GM21619 (cell line): ENCODE measurements at regions not wholly inside any gene's neighbourhood (a gene's known extent, or its start where the extent isn't known, plus 50 kb on each side); places are given as distances from the start of the nearest gene placed in this dataset.

ENCODE experiments used
- ATAC-seq: cut with Tn5 transposase; IDR thresholded peaks from one replicate; pipeline ENCODE4 v1.9.1; 2021; ENCODE audit not compliant: unreplicated experiment

GRCh38 chr3:187971629-187972028 lies 182.3 kb upstream of the LPP start:
- no peak for ATAC-seq

GRCh38 chr3:187972454-187972853 lies 181.5 kb upstream of the LPP start:
- ATAC-seq = no peak

DNA sequence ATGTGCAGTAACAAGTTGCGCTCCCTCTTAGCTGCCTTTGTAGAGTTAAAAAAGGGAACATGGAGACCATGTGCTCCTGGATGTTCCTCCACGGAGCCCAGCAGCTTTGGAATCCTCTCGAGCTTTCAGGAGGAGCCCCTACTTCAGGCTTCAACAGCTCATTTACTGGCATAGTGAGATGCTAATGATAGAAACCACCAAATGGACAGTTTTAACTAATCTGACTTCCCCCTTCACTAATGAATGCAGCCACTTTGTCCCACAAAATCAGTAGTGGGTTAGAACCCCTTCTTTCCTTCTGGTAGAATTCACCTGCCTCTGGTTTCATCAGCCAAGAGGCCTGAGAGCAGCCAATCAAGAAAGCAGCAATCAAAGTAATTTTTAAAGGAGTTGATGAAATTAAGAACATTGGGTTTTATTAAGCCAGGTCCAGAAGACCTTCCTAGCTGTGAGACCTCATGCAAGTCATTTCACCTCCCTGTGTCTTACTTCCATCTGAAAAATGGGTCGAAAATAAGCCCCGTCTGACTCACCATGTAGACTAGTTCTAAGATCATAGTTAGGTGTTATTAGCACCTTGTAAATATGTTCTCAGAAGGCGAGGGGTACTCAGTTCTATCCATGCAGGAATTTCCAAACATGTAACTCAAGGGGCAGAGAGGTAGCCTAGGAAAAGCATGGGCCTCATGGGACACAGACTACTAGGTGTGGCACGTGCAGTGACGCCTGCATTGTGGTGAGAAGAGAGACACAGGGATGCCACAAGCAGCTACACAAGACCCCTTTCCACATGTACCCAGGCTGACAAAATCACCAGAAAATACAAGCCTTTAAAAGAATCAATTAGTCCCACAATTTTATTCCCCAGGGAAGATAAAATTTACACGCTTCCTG lies 179.7 kb upstream of the LPP start:
- peak; percentile 51 for ATAC-seq

GRCh38 chr3:187974871-187975271 lies 179.1 kb upstream of the LPP start:
- ATAC-seq = no peak

DNA sequence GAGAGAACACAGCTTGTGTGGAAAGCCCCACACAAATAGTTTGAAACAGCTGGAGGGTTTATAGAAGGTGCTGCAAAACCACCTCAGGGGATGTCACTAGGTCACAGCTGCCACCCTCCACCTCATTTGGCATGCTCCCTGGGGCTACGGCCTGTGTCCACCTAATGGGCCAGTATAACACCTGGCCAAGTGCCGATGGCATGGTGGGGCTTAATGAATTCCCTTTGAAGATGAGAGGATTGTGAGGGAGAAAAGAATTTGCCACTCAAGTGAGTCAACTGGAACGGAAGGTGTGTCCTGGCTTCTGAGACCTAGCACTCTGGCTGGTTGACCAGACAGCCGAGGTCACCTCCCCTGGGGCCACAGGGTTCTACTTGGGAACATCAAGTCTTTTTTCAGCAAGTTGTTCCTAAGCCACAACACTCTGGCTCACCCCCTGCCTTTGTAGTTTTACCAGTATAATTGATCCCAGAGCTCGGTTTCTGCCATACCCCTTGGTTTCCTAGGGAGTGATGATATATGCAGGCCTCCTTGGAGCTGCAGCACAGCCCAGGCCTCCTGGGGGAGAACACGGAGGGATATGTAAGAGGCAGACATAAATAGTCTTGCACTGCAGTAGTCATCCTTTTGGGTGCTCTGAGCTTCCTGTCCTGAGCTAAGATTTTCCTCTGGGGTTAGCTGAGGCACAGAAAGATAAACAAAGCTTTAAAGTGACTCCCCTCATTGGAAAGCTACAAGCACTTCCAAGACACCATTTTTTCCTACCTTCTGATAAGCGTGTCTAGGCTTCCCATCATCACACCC lies 178.2 kb upstream of the LPP start:
- no peak for ATAC-seq

DNA sequence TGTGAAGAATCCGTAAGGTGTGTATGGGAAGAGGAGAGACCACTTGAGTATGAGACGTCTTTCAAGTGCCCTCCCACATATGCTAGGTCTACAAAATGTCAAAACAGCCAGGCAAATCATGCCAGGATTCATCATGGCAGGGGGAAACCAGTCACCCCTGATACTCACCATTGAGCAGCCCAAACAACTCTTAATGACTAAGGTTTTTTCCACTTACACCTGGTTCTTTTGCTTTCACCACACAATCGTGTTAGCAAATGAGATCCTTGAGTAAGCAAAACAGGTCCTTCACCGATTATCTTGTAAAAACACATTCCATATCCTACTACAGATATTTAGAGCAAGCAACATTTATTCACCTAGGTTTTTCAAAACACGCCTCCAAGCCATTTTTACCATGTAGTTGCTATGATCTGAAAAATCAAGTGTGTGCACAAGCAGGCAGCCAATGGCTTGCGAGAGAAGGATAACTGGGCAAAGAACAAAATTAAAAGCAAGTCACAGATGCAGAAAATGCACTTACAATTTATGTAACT lies 177.5 kb upstream of the LPP start:
- ATAC-seq = no peak

DNA sequence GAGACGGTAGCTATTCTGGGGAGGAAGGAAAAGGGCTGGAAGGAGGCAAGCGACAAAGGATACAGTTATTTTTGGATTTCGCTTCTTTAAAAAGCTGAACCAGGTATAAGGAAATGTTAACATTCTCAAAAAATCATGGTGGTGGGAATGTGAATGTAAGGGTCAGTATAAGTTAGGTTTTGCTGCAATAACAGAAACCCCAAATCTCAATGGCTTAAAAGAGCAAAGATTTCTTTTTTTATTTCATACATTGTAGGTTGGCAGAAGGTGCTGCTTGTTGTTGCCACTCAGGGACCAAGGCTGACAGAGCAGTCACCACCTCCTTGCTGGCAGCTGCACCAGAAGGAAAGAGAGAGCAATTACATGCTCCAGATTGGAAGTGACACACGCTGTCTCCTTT lies 176.3 kb upstream of the LPP start:
- ATAC-seq = no peak

DNA sequence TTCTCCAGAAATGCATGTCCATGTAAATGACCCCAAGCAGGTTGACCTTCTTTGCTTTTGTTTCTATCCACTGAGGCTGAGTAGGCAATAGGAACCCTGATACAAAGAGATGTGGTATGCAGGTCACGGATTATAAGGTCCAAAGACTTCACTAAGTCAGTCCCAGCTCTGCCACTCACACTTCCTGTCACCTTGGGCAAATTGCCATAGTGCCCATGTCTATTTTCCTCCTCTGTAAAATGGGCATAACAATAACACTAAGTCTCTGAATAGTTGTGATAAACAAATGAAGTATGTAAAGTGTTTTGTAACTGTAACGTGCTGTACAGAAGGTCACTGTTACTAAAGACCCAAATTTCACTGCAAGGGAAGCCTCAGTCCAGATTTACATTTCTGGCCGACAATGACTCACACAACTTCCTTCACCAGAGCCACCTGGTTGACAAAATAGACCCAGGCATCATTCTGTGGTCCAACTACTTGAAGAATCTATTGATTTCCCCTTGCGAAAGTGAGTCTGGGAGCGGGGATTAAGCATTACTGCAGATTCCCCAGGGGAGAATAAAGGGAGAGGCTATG lies 175.4 kb upstream of the LPP start:
- no peak for ATAC-seq

GRCh38 chr3:187979564-187979963 lies 174.4 kb upstream of the LPP start:
- ATAC-seq = no peak

- ATAC-seq = no peak
These were observed 173.1 kb upstream of the LPP start for GRCh38 chr3:187980861-187981260.

DNA sequence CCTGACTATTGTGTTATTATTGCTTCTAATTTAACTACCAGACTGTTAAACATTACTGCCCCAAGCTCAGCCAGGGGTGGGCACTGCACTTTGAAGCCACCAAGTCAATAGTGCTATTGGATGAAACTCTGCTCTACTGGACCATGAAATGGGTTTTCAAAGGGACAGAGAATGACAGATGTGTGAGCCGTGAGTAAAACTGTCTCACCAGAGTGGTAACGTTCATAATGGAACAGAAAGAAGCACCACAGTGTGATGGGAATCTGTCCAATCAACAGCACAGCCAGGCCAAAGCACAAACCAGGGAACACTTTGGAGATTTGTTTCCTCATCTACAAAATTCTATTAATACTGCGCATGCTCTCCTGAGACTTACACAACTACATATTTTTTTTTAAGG lies 171.8 kb upstream of the LPP start:
- ATAC-seq = no peak

DNA sequence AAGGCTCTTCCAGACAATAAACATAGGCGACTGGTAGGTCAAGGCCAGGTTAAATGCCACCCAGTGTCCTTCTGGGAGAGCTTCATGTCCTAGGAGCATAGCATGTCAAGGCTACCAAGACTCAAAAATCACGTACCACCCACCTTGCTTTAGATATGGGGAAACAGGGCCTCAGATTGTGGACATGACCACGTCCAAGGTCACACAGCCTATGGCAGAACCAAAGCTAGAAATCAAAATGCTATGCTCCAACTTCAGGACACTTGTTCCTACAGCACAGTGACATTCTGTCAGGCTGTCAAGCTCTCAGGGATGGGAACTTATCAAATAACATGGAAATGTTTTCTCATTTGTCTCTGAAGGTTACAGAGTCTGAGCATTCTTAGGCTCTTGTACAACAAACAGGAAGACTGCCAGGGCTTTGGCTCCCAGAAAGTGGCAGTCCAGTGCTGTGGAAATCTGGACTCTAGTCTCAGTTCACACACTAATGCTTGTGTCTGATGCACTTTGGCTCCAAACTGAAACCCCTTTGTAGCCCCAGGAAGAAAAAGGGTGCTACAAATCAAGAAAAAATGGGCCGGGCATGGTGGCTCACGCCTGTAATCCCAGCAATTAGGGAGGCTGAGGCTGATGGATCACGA lies 170.4 kb upstream of the LPP start:
- no peak for ATAC-seq

DNA sequence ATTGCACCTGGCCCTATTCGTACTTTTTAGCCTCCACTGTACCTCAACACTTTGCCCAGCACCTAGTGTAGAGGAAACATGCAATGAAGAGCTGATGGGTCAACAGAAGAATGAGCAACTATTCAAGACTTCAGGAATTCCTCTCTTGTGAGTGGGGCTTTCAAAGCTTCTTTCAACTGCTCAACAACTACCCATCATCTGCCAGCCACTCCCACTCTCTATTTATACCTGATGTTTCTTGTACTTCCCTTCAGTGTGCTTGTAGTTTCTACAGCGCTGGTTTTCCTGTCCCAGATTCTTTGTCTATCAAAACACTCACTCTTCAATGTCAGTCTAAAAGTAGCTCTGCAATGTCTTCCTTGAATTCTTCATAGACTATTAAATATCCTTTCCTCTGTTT lies 168.3 kb upstream of the LPP start:
- ATAC-seq = no peak

- ATAC-seq = no peak
These were observed 167.4 kb upstream of the LPP start for GRCh38 chr3:187986514-187986934.

DNA sequence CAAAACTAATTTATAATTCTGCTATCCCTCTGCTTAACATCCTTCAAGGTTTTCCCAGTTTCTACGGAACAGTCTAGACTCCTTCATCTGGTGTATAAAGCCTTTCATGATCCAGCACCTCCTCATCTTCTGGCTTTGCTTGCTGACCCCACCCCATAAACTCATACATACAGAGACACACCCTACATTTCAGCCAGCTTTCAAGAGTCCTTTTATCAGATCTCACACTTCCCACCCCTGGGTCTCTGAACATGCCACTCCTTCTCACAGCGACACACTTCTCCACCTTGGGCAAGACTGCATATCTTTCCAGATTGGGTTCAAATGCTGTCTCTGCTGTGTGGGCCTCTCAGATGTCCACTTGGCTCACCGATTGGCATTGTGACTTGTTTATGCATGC lies 166.8 kb upstream of the LPP start:
- no peak for ATAC-seq

DNA sequence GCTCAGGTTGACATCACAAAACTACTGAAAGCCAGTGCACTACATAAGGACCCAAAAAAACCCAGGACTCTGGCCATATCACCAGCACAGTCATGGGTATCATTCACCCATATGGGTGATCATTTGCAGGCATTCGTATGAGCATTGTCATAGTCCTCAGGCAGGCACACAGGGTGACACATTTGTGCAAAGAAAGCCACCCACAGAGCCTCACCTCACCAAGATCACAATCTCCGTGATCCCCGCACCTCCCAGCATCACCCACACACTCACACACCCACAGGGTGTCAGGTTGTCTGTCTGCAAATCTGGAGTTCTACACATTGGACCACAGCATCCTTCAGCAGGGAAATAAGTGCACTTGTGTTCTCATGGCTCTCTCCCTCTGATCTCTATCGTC lies 166.0 kb upstream of the LPP start:
- ATAC-seq = no peak

GRCh38 chr3:187989575-187990153 lies 164.3 kb upstream of the LPP start:
- no peak for ATAC-seq

DNA sequence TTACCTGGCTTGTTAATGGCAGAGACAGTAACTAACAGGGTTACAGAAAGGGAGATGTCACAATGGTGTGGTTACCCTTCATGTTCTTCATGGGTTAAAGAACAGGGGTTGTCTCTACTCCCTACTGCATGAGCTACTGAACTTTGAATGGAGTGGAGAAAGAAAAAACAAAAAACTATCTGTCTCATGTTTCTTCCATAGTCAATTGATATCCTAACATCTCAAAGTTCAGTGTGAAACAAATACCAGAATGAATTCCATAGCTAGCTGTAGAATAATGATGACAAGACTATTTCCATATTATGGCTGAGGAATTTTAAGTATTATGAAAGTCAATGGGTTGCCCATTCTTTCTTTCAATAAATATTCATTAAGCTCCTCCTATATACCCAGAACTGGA lies 161.3 kb upstream of the LPP start:
- ATAC-seq = no peak

DNA sequence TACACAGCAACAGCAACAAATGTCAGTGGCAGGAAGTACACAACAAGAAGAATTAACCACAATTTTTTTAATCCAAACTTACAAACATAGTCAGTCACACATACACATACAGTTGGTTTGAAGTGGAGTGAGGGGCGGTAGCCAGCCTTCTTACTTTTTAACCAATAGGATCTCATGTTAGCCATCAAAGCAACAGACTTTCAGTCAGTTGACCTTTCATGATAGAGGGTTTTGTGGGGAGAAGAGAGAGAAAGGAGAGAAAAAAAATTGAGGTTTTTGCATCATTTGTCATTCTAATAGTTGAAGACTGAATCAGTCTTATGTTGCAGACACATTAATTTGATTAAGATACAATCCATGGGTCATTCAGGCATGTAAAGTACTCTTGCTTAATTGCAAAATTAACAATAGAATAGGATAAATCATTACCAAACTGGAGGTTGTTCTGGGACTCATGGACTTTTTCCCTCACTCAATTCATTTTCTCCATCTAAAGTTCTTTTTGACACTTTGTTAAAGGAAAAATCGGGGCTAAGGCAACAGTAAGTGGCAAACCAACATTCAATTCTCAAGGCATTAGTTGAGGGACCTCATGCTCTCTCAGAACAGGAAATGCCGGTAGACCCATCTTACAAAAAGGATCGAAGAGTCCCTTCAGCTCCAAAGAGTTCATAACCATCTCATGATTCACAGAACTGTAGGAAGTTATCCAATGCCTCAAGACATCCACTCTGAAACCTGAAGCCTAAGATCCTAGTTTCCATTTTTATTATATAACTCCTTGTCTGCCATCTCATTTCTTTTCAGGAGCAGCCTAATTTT lies 159.5 kb upstream of the LPP start:
- ATAC-seq = no peak

- ATAC-seq = no peak
These were observed 158.9 kb upstream of the LPP start for GRCh38 chr3:187995043-187995400.
